GM21576 (cell line): ENCODE measurements at regions not wholly inside any gene's neighbourhood (a gene's known extent, or its start where the extent isn't known, plus 50 kb on each side); places are given as distances from the start of the nearest gene placed in this dataset.

Source experiments
- ATAC-seq: cut with Tn5 transposase; IDR thresholded peaks from one replicate; pipeline ENCODE4 v1.9.1; 2021; ENCODE audit warnings: mild to moderate bottlenecking, moderate library complexity; ENCODE audit not compliant: unreplicated experiment

- ATAC-seq: peak; percentile 86
Observed at GRCh38 chr7:33750177-33750576, 155.2 kb upstream of the BMPER start.

- ATAC-seq: no peak
Observed at GRCh38 chr7:33751443-33751842, 153.9 kb upstream of the BMPER start.

GRCh38 chr7:33753881-33754525 is 151.3 kb upstream of the BMPER start:
- ATAC-seq: no peak

GRCh38 chr7:33754933-33755928 is 150.1 kb upstream of the BMPER start:
- ATAC-seq: no peak

GRCh38 chr7:33757050-33757449 is 148.3 kb upstream of the BMPER start:
- ATAC-seq: no peak

GRCh38 chr7:33757563-33758165 is 147.7 kb upstream of the BMPER start:
- no peak for ATAC-seq

GRCh38 chr7:33760146-33760545 is 145.2 kb upstream of the BMPER start:
- no peak for ATAC-seq

- no peak for ATAC-seq
Observed at GRCh38 chr7:33760834-33761233, 144.5 kb upstream of the BMPER start.

- no peak for ATAC-seq
Observed at GRCh38 chr7:33761449-33762080, 143.8 kb upstream of the BMPER start.

GRCh38 chr7:33762151-33762910 is 143.0 kb upstream of the BMPER start:
- ATAC-seq: no peak

GRCh38 chr7:33762911-33763306 is 142.4 kb upstream of the BMPER start:
- ATAC-seq: no peak

- ATAC-seq: no peak
Observed at GRCh38 chr7:33764752-33765451, 140.4 kb upstream of the BMPER start.

- ATAC-seq: no peak
Observed at GRCh38 chr7:33766405-33766804, 138.9 kb upstream of the BMPER start.

- no peak for ATAC-seq
Observed at GRCh38 chr7:33769930-33770329, 135.4 kb upstream of the BMPER start.

GRCh38 chr7:33770576-33770975 is 134.8 kb upstream of the BMPER start:
- no peak for ATAC-seq

- ATAC-seq: no peak
Observed at GRCh38 chr7:33771422-33771821, 133.9 kb upstream of the BMPER start.

- ATAC-seq: no peak
Observed at GRCh38 chr7:33773053-33773452, 132.3 kb upstream of the BMPER start.

- no peak for ATAC-seq
Observed at GRCh38 chr7:33774762-33775523, 130.4 kb upstream of the BMPER start.

GRCh38 chr7:33775790-33776189 is 129.5 kb upstream of the BMPER start:
- no peak for ATAC-seq
